ENCODE measurements at regions not wholly inside any gene's neighbourhood (a gene's known extent, or its start where the extent isn't known, plus 50 kb on each side); places are given as distances from the start of the nearest gene placed in this dataset.
A peak's percentile ranks its signal among the peaks of the same experiment; 100 is the strongest.
"Not testable (repeated sequence)": the region's sequence is repeated elsewhere in the genome, so short reads cannot be mapped to it uniquely, and the experiment has no call there.

GRCh38 chr13:103883164-103883563, 816.9 kb upstream of the SLC10A2 start:
- DNase-seq: peak; percentile 83

- DNase-seq: not testable (repeated sequence)
Measured at GRCh38 chr13:103880146-103880545, 813.9 kb upstream of the SLC10A2 start.

- DNase-seq: peak; percentile 23
Measured at GRCh38 chr13:103878891-103879605, 812.8 kb upstream of the SLC10A2 start.

- no peak for DNase-seq
Measured at GRCh38 chr13:103876571-103876970, 810.4 kb upstream of the SLC10A2 start.

- no peak for DNase-seq
Measured at GRCh38 chr13:103873725-103874124, 807.5 kb upstream of the SLC10A2 start.

GRCh38 chr13:103866048-103866447, 799.8 kb upstream of the SLC10A2 start:
- DNase-seq: no peak

GRCh38 chr13:103862525-103862924, 796.3 kb upstream of the SLC10A2 start:
- no peak for DNase-seq

GRCh38 chr13:103859952-103860351, 793.7 kb upstream of the SLC10A2 start:
- no peak for DNase-seq

GRCh38 chr13:103852036-103852435, 785.8 kb upstream of the SLC10A2 start:
- peak; percentile 92 for DNase-seq

GRCh38 chr13:103844471-103844870, 778.3 kb upstream of the SLC10A2 start:
- DNase-seq: no peak

GRCh38 chr13:103839460-103839859, 773.2 kb upstream of the SLC10A2 start:
- DNase-seq: peak; percentile 90

- DNase-seq: no peak
Measured at GRCh38 chr13:103835052-103835451, 768.8 kb upstream of the SLC10A2 start.

GRCh38 chr13:103833294-103833852, 767.2 kb upstream of the SLC10A2 start:
- no peak for DNase-seq

GRCh38 chr13:103815619-103816018, 749.4 kb upstream of the SLC10A2 start:
- DNase-seq: no peak

GRCh38 chr13:103812971-103813370, 746.8 kb upstream of the SLC10A2 start:
- no peak for DNase-seq

- no peak for DNase-seq
Measured at GRCh38 chr13:103812558-103812957, 746.3 kb upstream of the SLC10A2 start.

- no peak for DNase-seq
Measured at GRCh38 chr13:103810026-103810425, 743.8 kb upstream of the SLC10A2 start.

- no peak for DNase-seq
Measured at GRCh38 chr13:103805771-103806170, 739.6 kb upstream of the SLC10A2 start.

GRCh38 chr13:103803349-103803748, 737.1 kb upstream of the SLC10A2 start:
- no peak for DNase-seq

- DNase-seq: no peak
Measured at GRCh38 chr13:103799028-103799427, 732.8 kb upstream of the SLC10A2 start.

- no peak for DNase-seq
Measured at GRCh38 chr13:103795892-103796478, 729.8 kb upstream of the SLC10A2 start.

- DNase-seq: no peak
Measured at GRCh38 chr13:103794526-103794925, 728.3 kb upstream of the SLC10A2 start.

GRCh38 chr13:103788061-103788652, 721.9 kb upstream of the SLC10A2 start:
- DNase-seq: no peak

GRCh38 chr13:103772576-103772975, 706.4 kb upstream of the SLC10A2 start:
- no peak for DNase-seq
